ENCODE measurements at regions not wholly inside any gene's neighbourhood (a gene's known extent, or its start where the extent isn't known, plus 50 kb on each side); places are given as distances from the start of the nearest gene placed in this dataset.

- TF ChIP-seq POLR2A (IDR thresholded peaks at IDR 0.05; ENCODE audit: low read length) (no peak), GATA1 (IDR thresholded peaks at IDR 0.05; ENCODE audit: low read depth, low read length) (no peak)
Measured at GRCh38 chr20:1788044-1788443, 107.2 kb upstream of the SIRPA start.

Measured in erythroblast (primary cell).